ENCODE measurements at regions not wholly inside any gene's neighbourhood (a gene's known extent, or its start where the extent isn't known, plus 50 kb on each side); places are given as distances from the start of the nearest gene placed in this dataset.
"Not testable (repeated sequence)": the region's sequence is repeated elsewhere in the genome, so short reads cannot be mapped to it uniquely, and the experiment has no call there.

GRCh38 chr20:19834783-19835182 is 76.7 kb downstream of the RIN2 start:
- DNase-seq: no peak

- no peak for DNase-seq
These were observed 77.6 kb downstream of the RIN2 start for GRCh38 chr20:19835533-19836222.

- peak in 1 of 2 experiments; percentile 15 for DNase-seq
These were observed 80.4 kb downstream of the RIN2 start for GRCh38 chr20:19838468-19838867.

GRCh38 chr20:19839053-19839452 is 81.0 kb downstream of the RIN2 start:
- no peak for DNase-seq

GRCh38 chr20:19840111-19840710 is 82.2 kb downstream of the RIN2 start:
- DNase-seq: no peak

GRCh38 chr20:19841740-19842139 is 83.7 kb downstream of the RIN2 start:
- DNase-seq: no peak

- not testable (repeated sequence) for DNase-seq
These were observed 86.8 kb downstream of the RIN2 start for GRCh38 chr20:19844850-19845249.

- no peak for DNase-seq
These were observed 89.3 kb downstream of the RIN2 start for GRCh38 chr20:19847383-19847782.

GRCh38 chr20:19849341-19850197 is 91.5 kb downstream of the RIN2 start:
- no peak for DNase-seq

GRCh38 chr20:19850198-19850533 is 92.1 kb downstream of the RIN2 start:
- no peak for DNase-seq

GRCh38 chr20:19851861-19852260 is 93.8 kb downstream of the RIN2 start:
- DNase-seq: no peak

GRCh38 chr20:19855416-19855815 is 97.4 kb downstream of the RIN2 start:
- no peak for DNase-seq

- no peak for DNase-seq
These were observed 100.7 kb downstream of the RIN2 start for GRCh38 chr20:19858466-19859371.

GRCh38 chr20:19859444-19859843 is 101.4 kb downstream of the RIN2 start:
- DNase-seq: no peak

GRCh38 chr20:19860737-19861136 is 102.7 kb downstream of the RIN2 start:
- no peak for DNase-seq

GRCh38 chr20:19861147-19861759 is 103.2 kb downstream of the RIN2 start:
- no peak for DNase-seq

- DNase-seq: no peak
These were observed 106.1 kb downstream of the RIN2 start for GRCh38 chr20:19864130-19864529.

- no peak for DNase-seq
These were observed 108.0 kb downstream of the RIN2 start for GRCh38 chr20:19866070-19866469.

- no peak for DNase-seq
These were observed 109.0 kb downstream of the RIN2 start for GRCh38 chr20:19867074-19867473.

- DNase-seq: no peak
These were observed 109.9 kb downstream of the RIN2 start for GRCh38 chr20:19867940-19868371.

GRCh38 chr20:19868441-19868840 is 110.4 kb downstream of the RIN2 start:
- no peak for DNase-seq

- DNase-seq: no peak
These were observed 113.9 kb downstream of the RIN2 start for GRCh38 chr20:19872001-19872400.
